Astrocyte (in vitro differentiated cells and primary cell): ENCODE measurements at regions not wholly inside any gene's neighbourhood (a gene's known extent, or its start where the extent isn't known, plus 50 kb on each side); places are given as distances from the start of the nearest gene placed in this dataset.

Source experiments
- DNase-seq: peaks from one replicate; pipeline ENCODE4 v3.0.0-alpha.2; 2010; ENCODE audit warnings: low read depth
- FAIRE-seq: peaks from 2 replicates; lab custom pipeline; 2011; peaks lifted over from hg19 to GRCh38; lab: Jason Lieb, UNC
- H2AFZ ChIP-seq: 2 replicates; pipeline ENCODE4 v1.6.0; 2012; ENCODE audit warnings: low read depth, low read length, inconsistent platforms
- H3K27ac ChIP-seq: 2 replicates; pipeline ENCODE4 v1.5.1; 2011; ENCODE audit warnings: low read depth, low read length, inconsistent platforms
- H3K27me3 ChIP-seq: 2 replicates; pipeline ENCODE4 v1.6.0; 2011; ENCODE audit warnings: low read length, inconsistent platforms; ENCODE audit not compliant: insufficient read depth
- H3K36me3 ChIP-seq: 2 replicates; pipeline ENCODE4 v1.5.1; 2011; ENCODE audit warnings: low read length, inconsistent platforms; ENCODE audit not compliant: insufficient read depth
- H3K4me1 ChIP-seq: 2 replicates; pipeline ENCODE4 v1.5.1; 2011; ENCODE audit warnings: low read length, inconsistent platforms; ENCODE audit not compliant: insufficient read depth
- H3K4me2 ChIP-seq: 2 replicates; pipeline ENCODE4 v1.6.0; 2012; ENCODE audit warnings: low read length, inconsistent platforms
- H3K4me3 ChIP-seq: 2 replicates; pipeline ENCODE4 v1.5.1; 2011; ENCODE audit warnings: low read depth, mild to moderate bottlenecking, low read length, inconsistent platforms; ENCODE audit not compliant: insufficient read depth
- H3K79me2 ChIP-seq: 2 replicates; pipeline ENCODE4 v1.6.0; 2012; ENCODE audit warnings: mild to moderate bottlenecking, low read length, inconsistent platforms; ENCODE audit not compliant: insufficient read depth
- H3K9ac ChIP-seq: 2 replicates; pipeline ENCODE4 v1.6.0; 2012; ENCODE audit warnings: mild to moderate bottlenecking, low read length, inconsistent platforms
- H3K9me3 ChIP-seq: 2 replicates; pipeline ENCODE4 v1.5.1; 2012; ENCODE audit warnings: low read depth, mild to moderate bottlenecking, low read length, inconsistent platforms; ENCODE audit not compliant: insufficient read depth
- H4K20me1 ChIP-seq: 2 replicates; pipeline ENCODE4 v1.6.0; 2012; ENCODE audit warnings: low read length, inconsistent platforms; ENCODE audit not compliant: insufficient read depth
- H3K27ac Mint-ChIP-seq: one replicate; pipeline ENCODE4 v1.8.0; 2021; ENCODE audit warnings: mild to moderate bottlenecking, mixed read lengths; ENCODE audit not compliant: unreplicated experiment
- H3K27me3 Mint-ChIP-seq: one replicate; pipeline ENCODE4 v1.8.0; 2021; ENCODE audit warnings: low read depth, mixed read lengths; ENCODE audit not compliant: unreplicated experiment
- H3K36me3 Mint-ChIP-seq: one replicate; pipeline ENCODE4 v1.8.0; 2021; ENCODE audit warnings: low read depth, mixed read lengths; ENCODE audit not compliant: unreplicated experiment
- H3K4me1 Mint-ChIP-seq: one replicate; pipeline ENCODE4 v1.8.0; 2021; ENCODE audit warnings: low read depth, mixed read lengths; ENCODE audit not compliant: unreplicated experiment
- H3K4me3 Mint-ChIP-seq: one replicate; pipeline ENCODE4 v1.8.0; 2021; ENCODE audit warnings: mild to moderate bottlenecking, moderate library complexity, mixed read lengths; ENCODE audit not compliant: unreplicated experiment
- H3K9me3 Mint-ChIP-seq: one replicate; pipeline ENCODE4 v1.8.0; 2021; ENCODE audit warnings: mild to moderate bottlenecking, mixed read lengths; ENCODE audit not compliant: unreplicated experiment
- CTCF ChIP-seq: IDR thresholded peaks from 2 replicates; pipeline ENCODE4 v1.5.1; 2011; ENCODE audit warnings: low read depth, mild to moderate bottlenecking, inconsistent platforms, low read length, moderate library complexity; ENCODE audit not compliant: insufficient read depth
- EZH2 ChIP-seq: IDR thresholded peaks from 2 replicates; pipeline ENCODE4 v1.6.1; 2012; ENCODE audit warnings: mild to moderate bottlenecking, low read length, inconsistent platforms; ENCODE audit not compliant: insufficient read depth

GRCh38 chr14:66369157-66369697 is 116.9 kb upstream of the CCDC196 start:
- Histone ChIP-seq H2AFZ (no peak overlapping the region), H3K4me1 (no peaks in the 10 kb centered on the region), H3K27me3 (no peaks in the 10 kb centered on the region), H3K4me2 (no peak overlapping the region), H3K79me2 (no peaks in the 10 kb centered on the region), H3K9ac (no peak overlapping the region), H3K27ac (no peak overlapping the region), H4K20me1 (no peaks in the 10 kb centered on the region), H3K9me3 (no peaks in the 10 kb centered on the region), H3K36me3 (no peaks in the 10 kb centered on the region), H3K4me3 (no peak overlapping the region)
- Mint-ChIP-seq H3K4me3 (no peak overlapping the region), H3K27ac (no peak overlapping the region), H3K27me3 (peaks cover 10% of the 10 kb centered on the region), H3K9me3 (peaks cover 5% of the 10 kb centered on the region), H3K36me3 (no peaks in the 10 kb centered on the region), H3K4me1 (no peaks in the 10 kb centered on the region)
- FAIRE-seq (no peak), DNase-seq (no peak)
- TF ChIP-seq CTCF = no peak

GRCh38 chr14:66371776-66372175 is 114.4 kb upstream of the CCDC196 start:
- Histone ChIP-seq H2AFZ (no peak overlapping the region), H3K9ac (no peak overlapping the region), H3K4me3 (no peak overlapping the region), H4K20me1 (no peaks in the 10 kb centered on the region), H3K4me2 (no peak overlapping the region), H3K36me3 (no peaks in the 10 kb centered on the region), H3K79me2 (no peaks in the 10 kb centered on the region), H3K27me3 (no peaks in the 10 kb centered on the region), H3K9me3 (no peaks in the 10 kb centered on the region), H3K27ac (no peak overlapping the region), H3K4me1 (no peaks in the 10 kb centered on the region)
- no peak overlapping the region for H3K4me3 Mint-ChIP-seq
- TF ChIP-seq EZH2 = no peak
- no peak for TF ChIP-seq CTCF
- FAIRE-seq (no peak), DNase-seq (no peak)
- H3K36me3 Mint-ChIP-seq = no peaks in the 10 kb centered on the region
- peaks cover 5% of the 10 kb centered on the region for H3K27me3 Mint-ChIP-seq
- no peaks in the 10 kb centered on the region for H3K4me1 Mint-ChIP-seq
- peaks cover 5% of the 10 kb centered on the region for H3K9me3 Mint-ChIP-seq
- no peak overlapping the region for H3K27ac Mint-ChIP-seq

- Histone ChIP-seq H3K9ac (no peak overlapping the region), H4K20me1 (no peaks in the 10 kb centered on the region)
These were observed 110.9 kb upstream of the CCDC196 start for GRCh38 chr14:66375046-66375964.

More at GRCh38 chr14:66375046-66375964, 110.9 kb upstream of the CCDC196 start:
- Mint-ChIP-seq H3K9me3 (peaks cover 5% of the 10 kb centered on the region), H3K27me3 (peaks cover 7% of the 10 kb centered on the region), H3K4me3 (no peak overlapping the region), H3K27ac (no peak overlapping the region), H3K4me1 (no peaks in the 10 kb centered on the region), H3K36me3 (no peaks in the 10 kb centered on the region)
- Histone ChIP-seq H3K27me3 (no peaks in the 10 kb centered on the region), H3K4me3 (no peak overlapping the region), H3K4me1 (no peaks in the 10 kb centered on the region), H3K36me3 (no peaks in the 10 kb centered on the region), H3K79me2 (no peaks in the 10 kb centered on the region), H2AFZ (no peak overlapping the region), H3K9me3 (no peaks in the 10 kb centered on the region), H3K4me2 (no peak overlapping the region), H3K27ac (no peak overlapping the region)
- FAIRE-seq (no peak), DNase-seq (no peak)
- TF ChIP-seq EZH2 (no peak), CTCF (no peak)
